ENCODE measurements at regions not wholly inside any gene's neighbourhood (a gene's known extent, or its start where the extent isn't known, plus 50 kb on each side); places are given as distances from the start of the nearest gene placed in this dataset.

DNA sequence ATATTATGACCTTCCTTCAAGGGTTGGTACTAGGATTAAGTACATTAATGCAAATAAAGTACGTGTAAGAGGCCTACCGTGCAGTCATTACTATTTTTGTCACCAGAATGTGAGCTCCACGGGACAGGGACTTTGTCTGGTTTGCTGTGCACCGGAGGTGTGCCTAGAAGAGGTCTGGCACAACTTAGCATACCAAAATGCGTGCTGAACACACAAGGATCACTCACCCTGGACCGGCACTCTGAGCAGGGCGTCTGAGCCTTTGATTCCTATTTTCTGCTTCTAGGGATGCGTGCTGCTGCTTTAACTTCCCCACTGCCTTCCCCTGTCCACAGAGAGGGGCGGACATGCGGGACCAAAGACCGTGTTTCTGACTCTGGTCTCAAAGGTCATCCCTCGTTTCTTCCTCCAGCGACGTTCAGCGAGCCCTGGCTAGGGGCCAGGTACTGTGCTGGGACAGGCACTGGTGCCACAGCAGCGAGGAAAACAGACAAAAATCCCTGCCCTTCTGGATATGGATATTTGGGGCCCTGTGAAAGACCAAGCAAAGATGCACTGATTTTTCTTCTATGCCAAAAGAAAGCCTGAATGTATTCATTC lies 222.7 kb downstream of the BMP7 start:
- TF ChIP-seq CTCF (conservative IDR thresholded peaks at IDR 0.05; ENCODE audit: low read depth, low read length): no peak
- no peak for TF ChIP-seq EZH2phosphoT487 (IDR thresholded peaks at IDR 0.05; ENCODE audit: borderline replicate concordance, low read length)

Measured in PC-3 (cell line).